Karpas-422 (cell line): ENCODE measurements at regions not wholly inside any gene's neighbourhood (a gene's known extent, or its start where the extent isn't known, plus 50 kb on each side); places are given as distances from the start of the nearest gene placed in this dataset.

Source experiments
- DNase-seq: peaks from one replicate; pipeline ENCODE4 v3.0.0-alpha.2; 2015
- H2AFZ ChIP-seq: fragments of 200-600 bp; sonication (generic); 2 replicates; pipeline ENCODE4 v1.6.1; 2014; ENCODE audit warnings: antibody characterized with exemption, low read length, mixed read lengths
- H3K27ac ChIP-seq: fragments of 200-600 bp; sonication (generic); 2 replicates; pipeline ENCODE4 v1.5.1; 2014; ENCODE audit warnings: mild to moderate bottlenecking, low read length, moderate library complexity
- H3K27me3 ChIP-seq: fragments of 200-600 bp; sonication (generic); 2 replicates; pipeline ENCODE4 v1.6.1; 2014; ENCODE audit warnings: low read length, mixed read lengths
- H3K36me3 ChIP-seq: fragments of 200-600 bp; sonication (generic); 2 replicates; pipeline ENCODE4 v1.6.1; 2014; ENCODE audit warnings: low read length, mixed read lengths; ENCODE audit not compliant: insufficient read depth
- H3K4me1 ChIP-seq: fragments of 200-600 bp; sonication (generic); 2 replicates; pipeline ENCODE4 v1.6.1; 2014; ENCODE audit warnings: mild to moderate bottlenecking, low read length, mixed read lengths
- H3K4me2 ChIP-seq: fragments of 200-600 bp; sonication (generic); 2 replicates; pipeline ENCODE4 v1.6.1; 2014; ENCODE audit warnings: low read length, low read depth, mild to moderate bottlenecking; ENCODE audit not compliant: poor library complexity, severe bottlenecking
- H3K4me3 ChIP-seq: fragments of 200-600 bp; sonication (generic); 2 replicates; pipeline ENCODE4 v1.5.1; 2014; ENCODE audit warnings: mild to moderate bottlenecking, antibody characterized with exemption, low read length, mixed read lengths
- H3K79me2 ChIP-seq: fragments of 200-600 bp; sonication (generic); 2 replicates; pipeline ENCODE4 v1.6.1; 2014; ENCODE audit warnings: mild to moderate bottlenecking, low read length, mixed read lengths
- H3K9ac ChIP-seq: fragments of 200-600 bp; sonication (generic); 2 replicates; pipeline ENCODE4 v1.6.0; 2014; ENCODE audit warnings: low read length
- H3K9me2 ChIP-seq: fragments of 200-600 bp; sonication (generic), shearing (Covaris generic); replicated peaks from 2 replicates; pipeline ENCODE4 v1.6.0; 2014; ENCODE audit warnings: mild to moderate bottlenecking, low read length, moderate library complexity; ENCODE audit not compliant: insufficient read depth
- H3K9me3 ChIP-seq: fragments of 300-700, 200-600 bp; sonication (generic); 2 replicates; pipeline ENCODE4 v1.6.1; 2014; ENCODE audit warnings: low read length, mixed read lengths
- H4K20me1 ChIP-seq: fragments of 200-600 bp; sonication (generic); 2 replicates; pipeline ENCODE4 v1.6.1; 2014; ENCODE audit warnings: mild to moderate bottlenecking, antibody characterized with exemption, low read length, low read depth; ENCODE audit not compliant: insufficient read depth

- no peaks in the 10 kb centered on the region for H3K27me3 ChIP-seq
- no peaks in the 10 kb centered on the region for H3K4me1 ChIP-seq
- no peak overlapping the region for H3K4me2 ChIP-seq
- no peak overlapping the region for H3K27ac ChIP-seq
- H3K79me2 ChIP-seq, result no peaks in the 10 kb centered on the region
- no peak overlapping the region for H3K9ac ChIP-seq
- H3K9me2 ChIP-seq, result no peaks in the 10 kb centered on the region
- no peaks in the 10 kb centered on the region for H4K20me1 ChIP-seq
- no peaks in the 10 kb centered on the region for H3K9me3 ChIP-seq
- H2AFZ ChIP-seq, result no peak overlapping the region
- DNase-seq, result no peak
- no peaks in the 10 kb centered on the region for H3K36me3 ChIP-seq
- H3K4me3 ChIP-seq, result no peak overlapping the region
These were observed 788.4 kb downstream of the EPHA4 start for GRCh38 chr2:220783671-220784070.

GRCh38 chr2:220785178-220785577 lies 786.9 kb downstream of the EPHA4 start:
- DNase-seq, result no peak
- no peaks in the 10 kb centered on the region for H3K36me3 ChIP-seq
- no peaks in the 10 kb centered on the region for H3K27me3 ChIP-seq

GRCh38 chr2:220786216-220786615 lies 785.9 kb downstream of the EPHA4 start:
- no peaks in the 10 kb centered on the region for H3K9me2 ChIP-seq
- H3K9ac ChIP-seq, result no peak overlapping the region
- no peak overlapping the region for H3K4me3 ChIP-seq
- H3K4me1 ChIP-seq, result no peaks in the 10 kb centered on the region
- H2AFZ ChIP-seq, result no peak overlapping the region
- DNase-seq, result no peak
- no peak overlapping the region for H3K4me2 ChIP-seq
- H3K9me3 ChIP-seq, result no peaks in the 10 kb centered on the region
- H3K79me2 ChIP-seq, result no peaks in the 10 kb centered on the region
- no peaks in the 10 kb centered on the region for H3K27me3 ChIP-seq
- no peaks in the 10 kb centered on the region for H3K36me3 ChIP-seq
- no peak overlapping the region for H3K27ac ChIP-seq
- no peaks in the 10 kb centered on the region for H4K20me1 ChIP-seq

More at GRCh38 chr2:220785178-220785577, 786.9 kb downstream of the EPHA4 start:
- Histone ChIP-seq H3K4me1 (no peaks in the 10 kb centered on the region), H3K79me2 (no peaks in the 10 kb centered on the region), H3K9me2 (no peaks in the 10 kb centered on the region), H4K20me1 (no peaks in the 10 kb centered on the region), H3K9ac (no peak overlapping the region), H3K4me3 (no peak overlapping the region), H3K4me2 (no peak overlapping the region), H3K27ac (no peak overlapping the region), H3K9me3 (no peaks in the 10 kb centered on the region), H2AFZ (no peak overlapping the region)

- H3K79me2 ChIP-seq, result no peaks in the 10 kb centered on the region
- no peak overlapping the region for H3K9ac ChIP-seq
- no peaks in the 10 kb centered on the region for H3K27me3 ChIP-seq
- H3K36me3 ChIP-seq, result no peaks in the 10 kb centered on the region
- no peak for DNase-seq
- H3K27ac ChIP-seq, result no peak overlapping the region
- H2AFZ ChIP-seq, result no peak overlapping the region
- H3K9me2 ChIP-seq, result no peaks in the 10 kb centered on the region
- no peaks in the 10 kb centered on the region for H3K9me3 ChIP-seq
- no peak overlapping the region for H3K4me3 ChIP-seq
- H3K4me2 ChIP-seq, result no peak overlapping the region
- H4K20me1 ChIP-seq, result no peaks in the 10 kb centered on the region
- H3K4me1 ChIP-seq, result no peaks in the 10 kb centered on the region
These were observed 784.9 kb downstream of the EPHA4 start for GRCh38 chr2:220787251-220787650.

- Histone ChIP-seq H3K4me2 (no peak overlapping the region), H3K9me2 (0 out of 2 replicates have a peak, but pooled peaks cover 4% of the 10 kb centered on the region), H3K4me3 (no peak overlapping the region), H3K27me3 (no peaks in the 10 kb centered on the region), H3K79me2 (no peaks in the 10 kb centered on the region), H3K9me3 (no peaks in the 10 kb centered on the region), H3K9ac (no peak overlapping the region), H3K36me3 (no peaks in the 10 kb centered on the region), H3K27ac (no peak overlapping the region), H3K4me1 (no peaks in the 10 kb centered on the region), H4K20me1 (no peaks in the 10 kb centered on the region), H2AFZ (no peak overlapping the region)
- no peak for DNase-seq
These were observed 782.1 kb downstream of the EPHA4 start for GRCh38 chr2:220789961-220790360.

- no peak overlapping the region for H2AFZ ChIP-seq
- H3K4me1 ChIP-seq, result no peaks in the 10 kb centered on the region
- H3K9me2 ChIP-seq, result 0 out of 2 replicates have a peak, but pooled peaks cover 4% of the 10 kb centered on the region
- no peaks in the 10 kb centered on the region for H3K79me2 ChIP-seq
- H3K36me3 ChIP-seq, result no peaks in the 10 kb centered on the region
- H3K27ac ChIP-seq, result no peak overlapping the region
- no peaks in the 10 kb centered on the region for H3K9me3 ChIP-seq
- H3K27me3 ChIP-seq, result no peaks in the 10 kb centered on the region
- no peaks in the 10 kb centered on the region for H4K20me1 ChIP-seq
- DNase-seq, result no peak
- no peak overlapping the region for H3K4me3 ChIP-seq
- H3K4me2 ChIP-seq, result no peak overlapping the region
- no peak overlapping the region for H3K9ac ChIP-seq
These were observed 776.4 kb downstream of the EPHA4 start for GRCh38 chr2:220795705-220796104.

GRCh38 chr2:220811115-220811514 lies 761.0 kb downstream of the EPHA4 start:
- Histone ChIP-seq H3K9me2 (no peaks in the 10 kb centered on the region), H3K4me3 (no peak overlapping the region), H3K4me2 (no peak overlapping the region), H4K20me1 (no peaks in the 10 kb centered on the region), H3K79me2 (no peaks in the 10 kb centered on the region), H3K27me3 (no peaks in the 10 kb centered on the region), H3K9ac (no peak overlapping the region), H2AFZ (no peak overlapping the region), H3K36me3 (no peaks in the 10 kb centered on the region), H3K27ac (no peak overlapping the region), H3K4me1 (no peaks in the 10 kb centered on the region), H3K9me3 (no peaks in the 10 kb centered on the region)
- no peak for DNase-seq

GRCh38 chr2:220811952-220812570 lies 760.0 kb downstream of the EPHA4 start:
- H3K4me2 ChIP-seq, result no peak overlapping the region
- no peak overlapping the region for H3K9ac ChIP-seq
- no peaks in the 10 kb centered on the region for H3K9me3 ChIP-seq
- H3K36me3 ChIP-seq, result no peaks in the 10 kb centered on the region
- DNase-seq, result no peak
- no peak overlapping the region for H3K4me3 ChIP-seq
- no peaks in the 10 kb centered on the region for H3K4me1 ChIP-seq
- no peak overlapping the region for H2AFZ ChIP-seq
- H3K27me3 ChIP-seq, result no peaks in the 10 kb centered on the region
- H3K27ac ChIP-seq, result no peak overlapping the region
- H4K20me1 ChIP-seq, result no peaks in the 10 kb centered on the region
- no peaks in the 10 kb centered on the region for H3K9me2 ChIP-seq
- H3K79me2 ChIP-seq, result no peaks in the 10 kb centered on the region
